GM12878 (cell line): ENCODE measurements at regions not wholly inside any gene's neighbourhood (a gene's known extent, or its start where the extent isn't known, plus 50 kb on each side); places are given as distances from the start of the nearest gene placed in this dataset.

ENCODE experiments used
- ATAC-seq: fragments of 200-7000 bp; cut with Tn5 transposase; 3 replicates; pipeline ENCODE4 v1.9.1; 2020; ENCODE audit warnings: mild to moderate bottlenecking, moderate library complexity
- BruUV-seq: library from RNA; stranded (reverse); fragments of 400-500 nt; replicated peaks from 2 replicates; lab custom pipeline; 2021; lab: Mats Ljungman, UMichigan
- CTCF ChIA-PET: fragments of 300-600 bp; sonication (Branson Sonifier 250); formaldehyde crosslinking; extraction: SDS; loops from one replicate; lab custom pipeline; 2021; ENCODE audit warnings: inconsistent platforms; lab: Yijun Ruan, JAX
- POLR2A ChIA-PET: fragments of 350-600 bp; formaldehyde crosslinking; extraction: SDS; loops from one replicate; lab custom pipeline; 2021; ENCODE audit warnings: inconsistent platforms; lab: Charles Lee
- RAD21 ChIA-PET: fragments of 300-600 bp; sonication (Branson Sonifier 250); formaldehyde crosslinking; loops from one replicate; lab custom pipeline; 2023; ENCODE audit warnings: antibody characterized with exemption; ENCODE audit not compliant: unreplicated experiment; lab: Charles Lee
- SMC1A ChIA-PET: fragments of 300-600 bp; sonication (Branson Sonifier 250); formaldehyde crosslinking; loops from one replicate; lab custom pipeline; 2023; ENCODE audit not compliant: unreplicated experiment, uncharacterized antibody; lab: Charles Lee
- DNase-seq: peaks from one replicate; pipeline ENCODE4 v3.0.0-alpha.2; 2011; ENCODE audit warnings: low read depth, low spot score
- FAIRE-seq: peaks from 3 replicates; lab custom pipeline; 2011; peaks lifted over from hg19 to GRCh38; lab: Jason Lieb, UNC
- H2AFZ ChIP-seq: 2 replicates; pipeline ENCODE4 v1.6.0; 2011; ENCODE audit warnings: low read depth, low read length, control low read depth; ENCODE audit not compliant: control insufficient read depth
- H3K27ac ChIP-seq: 2 replicates; pipeline ENCODE4 v1.5.1; 2011; ENCODE audit warnings: control low read depth; ENCODE audit not compliant: control insufficient read depth, insufficient read depth
- H3K27me3 ChIP-seq, 2 experiments: replicated peaks in 1 of 2; 2 replicates each; pipeline versions ENCODE4 v1.6.0 to v1.6.1; 2011; ENCODE audit warnings: low read length in 1 of 2; ENCODE audit not compliant: control insufficient read depth in 2 of 2, insufficient read depth in 2 of 2
- H3K36me3 ChIP-seq, 2 experiments: 2 replicates each; pipeline ENCODE4 v1.5.1; 2011; ENCODE audit warnings: low read length in 1 of 2; ENCODE audit not compliant: control insufficient read depth in 2 of 2, insufficient read depth in 2 of 2
- H3K4me1 ChIP-seq: 2 replicates; pipeline ENCODE4 v1.6.1; 2011; ENCODE audit warnings: mild to moderate bottlenecking, low read length, moderate library complexity, mixed read lengths; ENCODE audit not compliant: control insufficient read depth, insufficient read depth
- H3K4me2 ChIP-seq: 2 replicates; pipeline ENCODE4 v1.6.0; 2011; ENCODE audit warnings: control low read depth; ENCODE audit not compliant: control insufficient read depth, insufficient read depth
- H3K4me3 ChIP-seq: fragments of 200-600 bp; sonication (generic); 2 replicates; pipeline ENCODE4 v1.5.1; 2016
- H3K79me2 ChIP-seq: 2 replicates; pipeline ENCODE4 v1.6.0; 2011; ENCODE audit warnings: low read length; ENCODE audit not compliant: control insufficient read depth, insufficient read depth
- H3K9ac ChIP-seq: 2 replicates; pipeline ENCODE4 v1.8.0; 2011; ENCODE audit warnings: low read length, control low read depth, mixed read lengths; ENCODE audit not compliant: control insufficient read depth, insufficient read depth
- H3K9me3 ChIP-seq: replicated peaks from 3 replicates; pipeline ENCODE4 v1.5.1; 2011; ENCODE audit warnings: mild to moderate bottlenecking, low read length; ENCODE audit not compliant: control insufficient read depth, insufficient read depth
- H4K20me1 ChIP-seq: 2 replicates; pipeline ENCODE4 v1.6.0; 2011; ENCODE audit not compliant: control insufficient read depth, insufficient read depth
- BHLHE40 ChIP-seq, 2 experiments: fragments of 450-650 bp in 1 of 2; IDR thresholded peaks; 2 replicates each; pipeline ENCODE4 v1.6.1; 2011 to 2017; ENCODE audit warnings: low read depth in 2 of 2, borderline replicate concordance in 1 of 2, improper control_type of control experiment in 1 of 2, low read length in 1 of 2, mild to moderate bottlenecking in 1 of 2
- CEBPB ChIP-seq, 2 experiments: fragments of 150-350 bp in 1 of 2; IDR thresholded peaks; 2 replicates each; pipeline ENCODE4 v1.6.1; 2012 to 2014; ENCODE audit warnings: low read depth in 2 of 2, low read length in 2 of 2, borderline replicate concordance in 1 of 2, inconsistent platforms in 1 of 2
- DPF2 ChIP-seq: fragments of 450-650 bp; IDR thresholded peaks from 2 replicates; pipeline ENCODE4 v1.6.1; 2017; ENCODE audit warnings: mild to moderate bottlenecking
- HSF1 ChIP-seq: fragments of 150-350 bp; IDR thresholded peaks from 2 replicates; pipeline ENCODE4 v1.6.1; 2014; ENCODE audit warnings: mild to moderate bottlenecking, low read depth, low read length
- KDM1A ChIP-seq: fragments of 200-600 bp; sonication (generic); IDR thresholded peaks from 2 replicates; pipeline ENCODE4 v1.6.1; 2016; ENCODE audit warnings: borderline replicate concordance
- PRDM15 ChIP-seq: fragments of 450-650 bp; formaldehyde crosslinking; IDR thresholded peaks from 2 replicates; pipeline ENCODE4 v1.4.0; 2020; ENCODE audit warnings: mild to moderate bottlenecking, moderate library complexity
- RELA ChIP-seq: fragments of 450-650 bp; IDR thresholded peaks from 2 replicates; pipeline ENCODE4 v1.8.0; 2014; ENCODE audit warnings: borderline replicate concordance; ENCODE audit not compliant: partially characterized antibody
- SRF ChIP-seq, 2 experiments: IDR thresholded peaks; 2 replicates each; pipeline ENCODE4 v1.6.1; 2011; ENCODE audit warnings: low read depth in 2 of 2, low read length in 2 of 2, mild to moderate bottlenecking in 1 of 2, moderate library complexity in 1 of 2
- WGBS: methylation state at CpG from one replicate; pipeline ENCODE4 v1.1.6; 2016; ENCODE audit warnings: low lambda C conversion rate; ENCODE audit not compliant: insufficient replicate concordance, insufficient coverage; ENCODE audit errors: missing lambda C conversion rate; 5-methylcytosine and 5-hydroxymethylcytosine counted together
- in situ Hi-C: fragments of 300-500 bp; cut with MboI; formaldehyde crosslinking; loops from 9 replicates; pipeline ENCODE4 v1.14.3; 2018; ENCODE audit warnings: mixed read lengths
- intact Hi-C: fragments of 100-400 bp; cut with micrococcal nuclease; formaldehyde crosslinking; loops from one replicate; pipeline ENCODE4 v1.14.2; 2022; ENCODE audit not compliant: unreplicated experiment

- no peak for DNase-seq
- Histone ChIP-seq H3K36me3 (no peaks in the 10 kb centered on the region), H4K20me1 (no peaks in the 10 kb centered on the region)
- CTCF ChIA-PET, result no interaction called here
- no peak for TF ChIP-seq RELA
- TF ChIP-seq CEBPB (IDR thresholded peaks at IDR 0.05; ENCODE audit: borderline replicate concordance in 1 of 2, low read depth in 2 of 2, low read length in 2 of 2), result no peak
- TF ChIP-seq BHLHE40 (IDR thresholded peaks at IDR 0.05; ENCODE audit: borderline replicate concordance in 1 of 2, low read depth in 2 of 2, low read length in 1 of 2), result no peak
- no peak for TF ChIP-seq PRDM15 (CRISPR knock-in tag)
- TF ChIP-seq KDM1A, result no peak
- TF ChIP-seq HSF1, result no peak
- TF ChIP-seq DPF2, result no peak
- TF ChIP-seq SRF (IDR thresholded peaks at IDR 0.05; ENCODE audit: low read depth in 2 of 2, low read length in 2 of 2), result no peak
- TF ChIP-seq, all 136 proteins: peak for 0
- RAD21 ChIA-PET, result no interaction called here
- Histone ChIP-seq H3K9me3 (no peaks in the 10 kb centered on the region; the same call in 2 of the 3 replicates), H3K9ac (no peak overlapping the region), H3K27ac (no peak overlapping the region), H3K4me1 (no peaks in the 10 kb centered on the region), H3K4me2 (no peak overlapping the region), H3K27me3 (no peaks in the 10 kb centered on the region), H3K79me2 (no peaks in the 10 kb centered on the region), H2AFZ (no peak overlapping the region), H3K4me3 (no peak overlapping the region)
- SMC1A ChIA-PET, result no interaction called here
- intact Hi-C loops, result no loop called here
- POLR2A ChIA-PET, result no interaction called here
- no TSS peak for BruUV-seq
- no peak for ATAC-seq
- in situ Hi-C loops, result no loop called here
- 51% methylated on average over 29 of the region's 30 CpGs for WGBS
- no peak for FAIRE-seq
Measured at GRCh38 chr13:56909896-56910600, 230.7 kb upstream of the PRR20A start.
